Osteoblast (primary cell): ENCODE measurements at regions not wholly inside any gene's neighbourhood (a gene's known extent, or its start where the extent isn't known, plus 50 kb on each side); places are given as distances from the start of the nearest gene placed in this dataset.
A peak's percentile ranks its signal among the peaks of the same experiment; 100 is the strongest.

ENCODE experiments used
- DNase-seq: peaks from one replicate; pipeline ENCODE4 v3.0.0; 2011; ENCODE audit warnings: low spot score, mixed read lengths; ENCODE audit not compliant: insufficient read length; ENCODE audit errors: missing footprints
- H2AFZ ChIP-seq: 2 replicates; pipeline ENCODE4 v1.6.0; 2011; ENCODE audit warnings: mild to moderate bottlenecking, low read length
- H3K27ac ChIP-seq: 2 replicates; pipeline ENCODE4 v1.5.1; 2011; ENCODE audit warnings: mild to moderate bottlenecking, low read depth, low read length, moderate library complexity
- H3K27me3 ChIP-seq: 2 replicates; pipeline ENCODE4 v1.6.0; 2012; ENCODE audit warnings: mild to moderate bottlenecking, control low read depth, inconsistent platforms, low read length, moderate library complexity; ENCODE audit not compliant: insufficient read depth
- H3K36me3 ChIP-seq: 2 replicates; pipeline ENCODE4 v1.5.1; 2011; ENCODE audit warnings: mild to moderate bottlenecking, low read length, control low read depth, moderate library complexity; ENCODE audit not compliant: insufficient read depth
- H3K4me1 ChIP-seq: 2 replicates; pipeline ENCODE4 v1.5.1; 2011; ENCODE audit warnings: mild to moderate bottlenecking, low read length, control low read depth, moderate library complexity; ENCODE audit not compliant: insufficient read depth
- H3K4me2 ChIP-seq: 2 replicates; pipeline ENCODE4 v1.6.0; 2011; ENCODE audit warnings: mild to moderate bottlenecking, low read length; ENCODE audit not compliant: insufficient read depth
- H3K4me3 ChIP-seq: fragments of 200-600 bp; sonication (generic); 3 replicates; pipeline ENCODE4 v1.5.1; 2012; ENCODE audit warnings: mild to moderate bottlenecking, low read length, inconsistent platforms; ENCODE audit not compliant: insufficient read depth
- H3K79me2 ChIP-seq: 2 replicates; pipeline ENCODE4 v1.6.0; 2012; ENCODE audit warnings: mild to moderate bottlenecking, low read length, control low read depth, inconsistent platforms; ENCODE audit not compliant: insufficient read depth
- H3K9me3 ChIP-seq: 2 replicates; pipeline ENCODE4 v1.5.1; 2011; ENCODE audit warnings: low read depth, low read length, control low read depth
- H4K20me1 ChIP-seq: 2 replicates; pipeline ENCODE4 v1.6.0; 2012; ENCODE audit warnings: mild to moderate bottlenecking, low read length, control low read depth; ENCODE audit not compliant: insufficient read depth
- TF ChIP-seq, protein P1 (sequence below): IDR thresholded peaks from 2 replicates; pipeline ENCODE4 v1.5.1; 2011; ENCODE audit warnings: mild to moderate bottlenecking, low read depth, low read length, moderate library complexity; ENCODE audit errors: extremely low read depth

DNA sequence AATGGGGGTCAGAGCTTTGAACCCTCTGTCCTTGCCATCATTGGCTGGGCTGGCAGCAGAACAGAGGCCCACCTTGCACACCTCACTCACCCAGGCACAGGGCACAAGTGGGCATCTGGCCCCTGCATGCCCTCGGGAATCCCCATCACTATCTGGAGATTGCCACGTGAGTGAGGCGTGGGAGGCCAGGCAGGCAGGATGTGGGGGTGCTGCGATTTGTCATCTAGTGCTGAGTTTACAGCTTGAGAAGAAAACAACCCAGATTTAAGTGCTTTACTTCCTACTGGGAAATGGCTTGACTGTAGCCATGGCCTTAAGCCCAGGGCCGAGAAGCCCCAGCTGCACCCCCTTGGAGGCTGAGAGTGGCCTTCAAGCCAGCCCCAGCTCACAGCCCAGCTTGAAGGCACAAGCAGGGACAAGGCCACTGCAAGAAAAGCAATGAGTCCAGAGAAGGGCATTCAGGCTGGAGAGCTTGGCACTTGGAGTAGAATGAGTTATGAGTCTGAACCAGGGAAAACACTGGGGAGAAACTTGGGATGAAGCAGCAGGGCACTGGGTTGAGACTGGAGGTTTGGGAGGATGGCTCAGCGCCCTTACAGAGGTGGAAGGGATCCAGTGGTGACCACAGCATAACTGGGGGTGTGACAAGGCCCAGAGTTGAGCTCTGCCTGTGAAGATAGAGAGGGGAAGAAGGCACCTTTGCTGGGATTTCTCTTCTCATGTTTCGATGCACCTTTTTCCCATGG is 123.0 kb downstream of the CXCL12 start:
- Histone ChIP-seq H3K4me2 (peak overlapping the region; percentile 42), H3K79me2 (no peaks in the 10 kb centered on the region), H3K27ac (peak overlapping the region; percentile 85), H3K4me3 (peak overlapping the region; percentile 7), H3K9me3 (no peaks in the 10 kb centered on the region), H4K20me1 (no peaks in the 10 kb centered on the region), H3K36me3 (no peaks in the 10 kb centered on the region), H3K4me1 (peaks cover 34% of the 10 kb centered on the region), H3K27me3 (no peaks in the 10 kb centered on the region), H2AFZ (peak overlapping the region; percentile 45)
- DNase-seq = peak; percentile 90
- TF ChIP-seq, protein P1, sequence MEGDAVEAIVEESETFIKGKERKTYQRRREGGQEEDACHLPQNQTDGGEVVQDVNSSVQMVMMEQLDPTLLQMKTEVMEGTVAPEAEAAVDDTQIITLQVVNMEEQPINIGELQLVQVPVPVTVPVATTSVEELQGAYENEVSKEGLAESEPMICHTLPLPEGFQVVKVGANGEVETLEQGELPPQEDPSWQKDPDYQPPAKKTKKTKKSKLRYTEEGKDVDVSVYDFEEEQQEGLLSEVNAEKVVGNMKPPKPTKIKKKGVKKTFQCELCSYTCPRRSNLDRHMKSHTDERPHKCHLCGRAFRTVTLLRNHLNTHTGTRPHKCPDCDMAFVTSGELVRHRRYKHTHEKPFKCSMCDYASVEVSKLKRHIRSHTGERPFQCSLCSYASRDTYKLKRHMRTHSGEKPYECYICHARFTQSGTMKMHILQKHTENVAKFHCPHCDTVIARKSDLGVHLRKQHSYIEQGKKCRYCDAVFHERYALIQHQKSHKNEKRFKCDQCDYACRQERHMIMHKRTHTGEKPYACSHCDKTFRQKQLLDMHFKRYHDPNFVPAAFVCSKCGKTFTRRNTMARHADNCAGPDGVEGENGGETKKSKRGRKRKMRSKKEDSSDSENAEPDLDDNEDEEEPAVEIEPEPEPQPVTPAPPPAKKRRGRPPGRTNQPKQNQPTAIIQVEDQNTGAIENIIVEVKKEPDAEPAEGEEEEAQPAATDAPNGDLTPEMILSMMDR = no peak

DNA sequence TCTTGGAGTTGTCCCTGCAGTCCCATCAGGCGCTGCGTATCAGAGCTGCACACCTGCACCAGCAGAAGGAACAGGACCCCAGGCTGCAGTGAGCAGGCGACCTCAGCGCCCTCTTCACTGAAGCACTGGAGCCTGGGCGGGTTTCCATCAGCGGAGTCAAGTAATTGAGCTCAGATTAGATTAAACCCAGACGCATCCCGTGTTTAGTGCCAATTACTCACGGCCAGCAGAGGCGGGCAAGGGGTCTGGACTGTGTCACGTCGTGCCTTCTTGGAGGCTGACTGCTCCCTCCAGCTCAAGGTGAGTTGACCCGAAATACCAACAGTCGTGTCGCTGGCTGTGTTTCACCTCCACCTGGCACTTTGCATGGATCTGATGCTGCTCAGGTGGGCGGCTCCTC is 123.6 kb downstream of the CXCL12 start:
- Histone ChIP-seq H4K20me1 (no peaks in the 10 kb centered on the region), H3K9me3 (no peaks in the 10 kb centered on the region), H3K4me3 (no peak overlapping the region), H3K4me1 (peaks cover 34% of the 10 kb centered on the region), H3K27ac (peak overlapping the region; percentile 85), H3K79me2 (no peaks in the 10 kb centered on the region), H3K36me3 (no peaks in the 10 kb centered on the region), H3K4me2 (no peak overlapping the region), H3K27me3 (no peaks in the 10 kb centered on the region), H2AFZ (no peak overlapping the region)
- TF ChIP-seq, protein P1 = no peak
- no peak for DNase-seq

- TF ChIP-seq, protein P1 = no peak
- Histone ChIP-seq H3K27ac (no peak overlapping the region), H4K20me1 (no peaks in the 10 kb centered on the region), H3K9me3 (no peaks in the 10 kb centered on the region), H3K27me3 (no peaks in the 10 kb centered on the region), H3K4me2 (no peak overlapping the region), H3K36me3 (no peaks in the 10 kb centered on the region), H3K4me3 (no peak overlapping the region), H3K4me1 (peaks cover 34% of the 10 kb centered on the region), H2AFZ (no peak overlapping the region), H3K79me2 (no peaks in the 10 kb centered on the region)
- DNase-seq = no peak
Measured at GRCh38 chr10:44260286-44260928, 124.5 kb downstream of the CXCL12 start.

GRCh38 chr10:44259090-44259874 is 125.6 kb downstream of the CXCL12 start:
- no peak for DNase-seq
- no peaks in the 10 kb centered on the region for H4K20me1 ChIP-seq
- H3K9me3 ChIP-seq = no peaks in the 10 kb centered on the region
- no peak overlapping the region for H3K4me3 ChIP-seq
- TF ChIP-seq, protein P1 = no peak
- H3K36me3 ChIP-seq = no peaks in the 10 kb centered on the region
- no peaks in the 10 kb centered on the region for H3K79me2 ChIP-seq
- H2AFZ ChIP-seq = no peak overlapping the region
- no peak overlapping the region for H3K27ac ChIP-seq
- no peak overlapping the region for H3K4me2 ChIP-seq
- no peaks in the 10 kb centered on the region for H3K27me3 ChIP-seq
- peaks cover 35% of the 10 kb centered on the region for H3K4me1 ChIP-seq
